GM23338 (cell line): ENCODE measurements at regions not wholly inside any gene's neighbourhood (a gene's known extent, or its start where the extent isn't known, plus 50 kb on each side); places are given as distances from the start of the nearest gene placed in this dataset.

Source experiments
- CREB1 ChIP-seq: fragments of 250-450 bp; sonication (Bioruptor Pico); IDR thresholded peaks from 2 replicates; pipeline ENCODE4 v1.5.0; 2020; ENCODE audit warnings: low read depth, mild to moderate bottlenecking, moderate library complexity
- EZH2 ChIP-seq: fragments of 200-600 bp; sonication (generic); IDR thresholded peaks from one replicate; pipeline ENCODE4 v1.8.0; 2017; ENCODE audit warnings: antibody characterized with exemption, mild to moderate bottlenecking, low read depth; ENCODE audit not compliant: unreplicated experiment
- JUNB ChIP-seq: IDR thresholded peaks from one replicate; pipeline ENCODE4 v1.6.1; 2016; ENCODE audit warnings: antibody characterized with exemption; ENCODE audit not compliant: unreplicated experiment
- TF ChIP-seq, protein P1 (sequence below), 2 experiments: fragments of 200-600 bp in 1 of 2; sonication (generic) in 1 of 2; conservative IDR thresholded peaks; 2 replicates each; pipeline versions ENCODE4 v1.5.1 to v1.6.1; 2016 to 2017; ENCODE audit warnings: antibody characterized with exemption in 2 of 2, low read depth in 2 of 2, mild to moderate bottlenecking in 2 of 2, moderate library complexity in 1 of 2

DNA sequence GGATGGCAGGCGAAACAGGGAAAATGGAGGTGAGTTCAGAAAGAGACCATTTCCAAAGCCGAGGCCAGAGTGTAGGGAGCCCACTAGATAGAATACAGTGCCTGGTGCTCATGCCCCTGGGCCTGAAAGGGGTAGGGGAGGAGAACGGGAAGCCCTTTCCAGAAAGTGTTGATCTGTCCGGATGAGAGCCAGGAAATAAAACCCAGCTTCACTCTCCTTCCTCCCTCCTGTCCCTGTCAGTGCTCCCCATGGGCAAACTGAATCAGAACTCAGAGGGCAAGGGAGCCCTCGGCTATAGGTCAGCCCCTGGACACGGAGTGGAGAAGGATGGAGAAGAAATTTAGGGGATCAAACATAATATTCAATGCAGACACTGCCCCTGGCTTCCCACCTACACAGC lies 57.7 kb upstream of the RPL38 start:
- TF ChIP-seq, protein P1, sequence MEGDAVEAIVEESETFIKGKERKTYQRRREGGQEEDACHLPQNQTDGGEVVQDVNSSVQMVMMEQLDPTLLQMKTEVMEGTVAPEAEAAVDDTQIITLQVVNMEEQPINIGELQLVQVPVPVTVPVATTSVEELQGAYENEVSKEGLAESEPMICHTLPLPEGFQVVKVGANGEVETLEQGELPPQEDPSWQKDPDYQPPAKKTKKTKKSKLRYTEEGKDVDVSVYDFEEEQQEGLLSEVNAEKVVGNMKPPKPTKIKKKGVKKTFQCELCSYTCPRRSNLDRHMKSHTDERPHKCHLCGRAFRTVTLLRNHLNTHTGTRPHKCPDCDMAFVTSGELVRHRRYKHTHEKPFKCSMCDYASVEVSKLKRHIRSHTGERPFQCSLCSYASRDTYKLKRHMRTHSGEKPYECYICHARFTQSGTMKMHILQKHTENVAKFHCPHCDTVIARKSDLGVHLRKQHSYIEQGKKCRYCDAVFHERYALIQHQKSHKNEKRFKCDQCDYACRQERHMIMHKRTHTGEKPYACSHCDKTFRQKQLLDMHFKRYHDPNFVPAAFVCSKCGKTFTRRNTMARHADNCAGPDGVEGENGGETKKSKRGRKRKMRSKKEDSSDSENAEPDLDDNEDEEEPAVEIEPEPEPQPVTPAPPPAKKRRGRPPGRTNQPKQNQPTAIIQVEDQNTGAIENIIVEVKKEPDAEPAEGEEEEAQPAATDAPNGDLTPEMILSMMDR (conservative IDR thresholded peaks at IDR 0.05; ENCODE audit: low read depth in 2 of 2) = no peak
- TF ChIP-seq EZH2 = no peak
- TF ChIP-seq JUNB = no peak
- no peak for TF ChIP-seq CREB1
